ENCODE measurements at regions not wholly inside any gene's neighbourhood (a gene's known extent, or its start where the extent isn't known, plus 50 kb on each side); places are given as distances from the start of the nearest gene placed in this dataset.
A peak's percentile ranks its signal among the peaks of the same experiment; 100 is the strongest.

DNA sequence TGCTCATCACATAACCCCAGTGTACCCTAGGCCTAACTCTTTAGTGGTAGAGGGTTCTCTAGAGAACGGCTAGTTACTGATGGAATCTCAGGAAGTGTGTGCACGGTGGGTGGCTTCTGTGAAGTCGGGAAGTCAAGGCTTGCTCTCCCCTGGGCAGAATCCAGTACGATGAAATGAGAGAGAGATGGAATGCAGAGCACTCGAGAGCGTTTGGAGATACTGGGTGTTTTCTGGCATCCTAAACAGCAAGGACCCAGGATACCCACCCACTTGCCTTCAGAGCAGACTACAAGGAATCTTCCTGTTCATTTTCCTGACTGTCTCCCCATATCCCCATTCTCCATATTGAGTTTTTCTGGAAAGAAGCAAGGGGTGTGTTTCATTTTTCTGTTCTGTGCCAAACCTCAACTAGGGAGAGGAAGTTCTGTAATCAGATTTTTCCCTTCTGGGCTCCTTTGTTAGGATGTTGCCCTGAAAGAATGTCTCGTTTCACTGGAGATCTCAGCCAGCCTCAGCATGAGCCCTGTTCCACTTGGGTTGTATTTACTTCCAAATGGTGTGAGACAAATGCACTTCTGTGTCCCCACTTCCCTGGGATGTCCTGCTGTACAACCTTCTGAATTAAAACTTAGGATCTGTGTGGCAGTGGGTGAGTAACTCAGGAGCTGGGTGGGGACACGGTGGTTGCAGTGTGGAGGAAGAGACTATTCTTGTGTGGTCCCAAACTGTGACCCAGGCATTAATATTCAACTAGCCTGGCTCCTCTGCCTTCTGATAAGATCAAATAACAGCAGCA, 108.9 kb upstream of the SPRY4 start:
- Histone ChIP-seq H3K27me3 (ENCODE audit: insufficient read depth, low read depth, severe bottlenecking) (no peaks in the 10 kb centered on the region), H3K27ac (no peak overlapping the region), H3K4me3 (ENCODE audit: low read depth, low read length) (no peak overlapping the region), H3K9me3 (ENCODE audit: severe bottlenecking) (no peaks in the 10 kb centered on the region), H3K36me3 (no peaks in the 10 kb centered on the region)
- DNase-seq: no peak
- TF ChIP-seq, protein P1, sequence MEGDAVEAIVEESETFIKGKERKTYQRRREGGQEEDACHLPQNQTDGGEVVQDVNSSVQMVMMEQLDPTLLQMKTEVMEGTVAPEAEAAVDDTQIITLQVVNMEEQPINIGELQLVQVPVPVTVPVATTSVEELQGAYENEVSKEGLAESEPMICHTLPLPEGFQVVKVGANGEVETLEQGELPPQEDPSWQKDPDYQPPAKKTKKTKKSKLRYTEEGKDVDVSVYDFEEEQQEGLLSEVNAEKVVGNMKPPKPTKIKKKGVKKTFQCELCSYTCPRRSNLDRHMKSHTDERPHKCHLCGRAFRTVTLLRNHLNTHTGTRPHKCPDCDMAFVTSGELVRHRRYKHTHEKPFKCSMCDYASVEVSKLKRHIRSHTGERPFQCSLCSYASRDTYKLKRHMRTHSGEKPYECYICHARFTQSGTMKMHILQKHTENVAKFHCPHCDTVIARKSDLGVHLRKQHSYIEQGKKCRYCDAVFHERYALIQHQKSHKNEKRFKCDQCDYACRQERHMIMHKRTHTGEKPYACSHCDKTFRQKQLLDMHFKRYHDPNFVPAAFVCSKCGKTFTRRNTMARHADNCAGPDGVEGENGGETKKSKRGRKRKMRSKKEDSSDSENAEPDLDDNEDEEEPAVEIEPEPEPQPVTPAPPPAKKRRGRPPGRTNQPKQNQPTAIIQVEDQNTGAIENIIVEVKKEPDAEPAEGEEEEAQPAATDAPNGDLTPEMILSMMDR (IDR thresholded peaks at IDR 0.05; ENCODE audit: low read depth, low read length): no peak

DNA sequence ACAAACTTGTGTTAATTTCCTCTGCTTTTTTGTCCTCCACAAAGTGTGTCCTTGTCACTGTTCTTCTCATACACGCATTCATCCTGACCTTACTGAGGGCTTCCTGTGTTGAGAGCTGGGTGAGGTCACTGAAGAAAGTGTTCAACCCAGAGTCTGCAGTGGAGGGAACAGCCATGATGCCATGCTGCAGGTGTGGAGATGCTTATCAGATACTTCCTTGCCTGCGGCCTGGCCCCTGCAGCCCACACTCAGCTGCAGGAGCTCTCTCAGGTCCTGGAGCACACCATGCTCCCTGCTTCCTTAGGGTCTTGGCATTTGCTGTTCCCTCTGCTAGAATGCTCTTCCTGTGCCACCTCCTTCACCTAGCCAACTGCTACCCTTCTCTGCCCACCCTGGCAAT, 108.1 kb upstream of the SPRY4 start:
- Histone ChIP-seq H3K4me3 (ENCODE audit: low read depth, low read length) (no peak overlapping the region), H3K27ac (no peak overlapping the region), H3K27me3 (ENCODE audit: insufficient read depth, low read depth, severe bottlenecking) (no peaks in the 10 kb centered on the region), H3K9me3 (ENCODE audit: severe bottlenecking) (no peaks in the 10 kb centered on the region), H3K36me3 (no peaks in the 10 kb centered on the region)
- TF ChIP-seq, protein P1 (IDR thresholded peaks at IDR 0.05; ENCODE audit: low read depth, low read length): no peak
- DNase-seq: no peak

DNA sequence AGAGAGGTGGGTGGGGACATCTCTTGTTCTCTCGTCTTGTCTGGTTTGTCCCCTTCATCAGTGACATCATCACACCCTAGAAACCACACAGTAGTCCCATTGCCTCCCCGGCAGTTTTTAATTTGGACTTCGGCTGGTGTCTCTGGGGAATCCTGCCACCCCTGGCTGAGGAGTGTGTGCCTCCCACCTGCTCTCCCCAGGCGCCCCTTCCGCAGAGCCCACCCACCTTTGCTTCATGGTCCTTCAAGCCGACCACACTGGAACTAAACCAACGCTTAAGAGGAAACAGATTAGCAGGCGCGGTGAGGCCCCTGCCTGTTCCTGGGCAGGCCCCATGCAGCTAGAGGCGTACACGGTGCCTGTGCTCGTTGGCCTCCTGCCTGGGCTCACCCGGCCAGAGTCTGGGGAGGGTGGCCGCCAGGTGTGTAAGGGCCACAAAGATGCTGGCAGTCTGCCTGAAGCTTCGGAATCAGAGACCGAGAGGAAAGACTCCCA, 107.6 kb upstream of the SPRY4 start:
- Histone ChIP-seq H3K36me3 (no peaks in the 10 kb centered on the region), H3K9me3 (ENCODE audit: severe bottlenecking) (no peaks in the 10 kb centered on the region), H3K27ac (no peak overlapping the region), H3K4me3 (ENCODE audit: low read depth, low read length) (no peak overlapping the region), H3K27me3 (ENCODE audit: insufficient read depth, low read depth, severe bottlenecking) (no peaks in the 10 kb centered on the region)
- no peak for DNase-seq
- TF ChIP-seq, protein P1 (IDR thresholded peaks at IDR 0.05; ENCODE audit: low read depth, low read length): no peak

DNA sequence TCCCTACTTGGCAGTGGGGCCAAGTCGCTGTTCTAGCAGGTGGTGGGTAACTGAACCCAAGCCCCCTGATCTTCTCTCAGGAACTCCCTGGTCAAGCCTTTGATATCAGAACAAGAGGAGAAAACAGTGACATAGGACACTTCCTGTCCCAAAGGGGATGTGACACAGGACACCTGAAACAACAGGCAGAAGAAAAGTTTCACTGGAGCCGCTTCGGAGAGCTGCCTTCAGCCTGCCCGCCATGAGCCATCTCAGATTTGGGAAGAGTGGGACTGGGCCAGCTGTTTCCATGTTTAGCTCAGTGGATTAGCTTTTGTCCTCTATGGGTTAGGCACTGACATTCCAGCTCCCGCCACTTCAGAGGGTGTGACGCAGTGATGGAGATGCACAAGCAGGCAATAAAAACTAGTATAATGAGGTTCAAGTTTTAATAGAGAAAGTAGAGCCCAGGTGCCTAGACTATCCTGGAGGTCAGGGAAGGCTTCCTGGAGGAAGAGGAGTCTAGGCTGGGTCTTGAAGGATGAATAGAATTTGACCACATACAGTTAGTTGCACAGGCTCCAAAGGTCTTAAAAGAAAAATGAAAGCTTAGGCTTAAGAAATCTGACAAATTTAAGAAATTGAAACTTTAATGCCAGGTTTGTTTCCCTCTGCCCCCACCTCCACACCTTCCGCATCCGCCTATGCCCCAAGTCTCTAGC, 104.1 kb upstream of the SPRY4 start:
- no peaks in the 10 kb centered on the region for H3K27me3 ChIP-seq (ENCODE audit: insufficient read depth, low read depth, severe bottlenecking)
- no peaks in the 10 kb centered on the region for H3K9me3 ChIP-seq (ENCODE audit: severe bottlenecking)
- no peaks in the 10 kb centered on the region for H3K36me3 ChIP-seq
- no peak for DNase-seq
- H3K27ac ChIP-seq: no peak overlapping the region
- H3K4me3 ChIP-seq (ENCODE audit: low read depth, low read length): no peak overlapping the region
- TF ChIP-seq, protein P1 (IDR thresholded peaks at IDR 0.05; ENCODE audit: low read depth, low read length): no peak

DNA sequence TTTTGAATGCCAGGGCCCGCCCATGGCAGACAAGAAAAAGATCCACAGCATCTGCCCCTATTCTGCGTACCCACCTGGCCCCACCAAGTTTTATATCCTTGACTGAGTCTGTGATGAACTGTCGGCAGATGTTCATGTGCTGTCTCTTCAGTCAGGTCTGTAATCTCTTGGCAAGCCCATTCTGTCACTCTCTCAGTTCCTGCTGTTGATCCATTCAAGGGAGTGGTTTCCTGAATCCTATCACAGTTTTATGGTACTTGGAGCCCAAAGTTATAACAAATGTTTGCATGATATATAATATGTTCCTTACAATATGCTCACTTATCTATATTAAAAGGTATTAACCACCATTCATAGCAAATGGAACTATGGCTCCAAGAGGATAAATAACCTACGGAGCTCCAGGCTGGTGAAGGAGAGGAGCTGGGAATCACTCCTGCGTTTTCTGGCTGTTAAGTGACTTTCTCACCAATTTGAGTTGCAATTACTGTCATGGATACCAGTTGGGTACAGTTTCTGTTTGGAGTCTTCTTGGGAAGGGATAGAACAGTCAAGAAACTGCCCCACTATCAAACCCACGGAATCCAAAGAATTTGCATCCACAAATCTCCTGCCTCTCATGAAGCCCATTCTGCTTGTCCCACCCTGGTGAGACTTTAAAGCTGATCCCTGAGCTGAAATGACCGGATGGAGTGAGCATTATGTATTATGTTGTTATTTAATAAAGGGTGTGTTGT, 103.4 kb upstream of the SPRY4 start:
- Histone ChIP-seq H3K4me3 (ENCODE audit: low read depth, low read length) (no peak overlapping the region), H3K9me3 (ENCODE audit: severe bottlenecking) (no peaks in the 10 kb centered on the region), H3K27ac (no peak overlapping the region), H3K36me3 (no peaks in the 10 kb centered on the region), H3K27me3 (ENCODE audit: insufficient read depth, low read depth, severe bottlenecking) (no peaks in the 10 kb centered on the region)
- peak; percentile 33 for DNase-seq
- TF ChIP-seq, protein P1 (IDR thresholded peaks at IDR 0.05; ENCODE audit: low read depth, low read length): no peak
